ENCODE measurements at regions not wholly inside any gene's neighbourhood (a gene's known extent, or its start where the extent isn't known, plus 50 kb on each side); places are given as distances from the start of the nearest gene placed in this dataset.

DNA sequence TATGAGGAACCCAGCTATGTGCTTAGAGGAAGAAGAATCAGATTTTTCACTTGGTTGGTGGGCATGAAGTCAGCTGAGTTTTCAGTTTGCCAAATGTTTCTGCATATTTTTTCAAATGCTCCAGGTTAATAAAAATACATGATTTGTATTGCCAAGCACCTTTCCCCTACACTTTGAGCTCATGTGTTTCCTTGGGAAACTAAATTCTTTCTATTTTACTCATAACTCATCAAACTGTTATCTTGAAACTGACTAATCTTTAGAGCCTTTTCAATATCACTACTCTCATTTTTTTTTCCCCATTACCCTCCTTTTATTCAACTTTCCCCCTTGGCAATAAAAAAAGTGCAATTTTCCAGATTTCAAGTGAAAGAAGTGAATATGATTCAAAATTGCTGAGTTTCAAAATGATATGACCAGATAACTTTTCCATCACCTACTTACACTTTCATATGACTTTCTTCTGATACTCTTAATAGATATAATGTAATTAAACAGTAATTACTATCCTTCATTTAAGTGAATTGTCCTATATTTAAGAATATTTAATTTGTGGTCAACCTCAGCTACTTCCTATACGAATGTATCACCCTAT lies 91.9 kb upstream of the SOX6 start:
- Histone ChIP-seq H3K27me3 (ENCODE audit: insufficient read depth) (no peaks in the 10 kb centered on the region), H3K4me3 (ENCODE audit: low read depth in 2 of 2, low read length in 1 of 2) (no peak overlapping the region), H3K9ac (no peak overlapping the region), H3F3A (replicated peaks; ENCODE audit: insufficient read depth) (no peaks in the 10 kb centered on the region), H3K79me2 (ENCODE audit: insufficient read depth) (no peaks in the 10 kb centered on the region), H3K9me2 (no peaks in the 10 kb centered on the region), H3K4me1 (ENCODE audit: control insufficient read depth in 1 of 2, insufficient read depth in 2 of 2, low read depth in 1 of 2, low read length in 1 of 2) (no peaks in the 10 kb centered on the region), H3K36me3 (replicated peaks in 1 of 2; ENCODE audit: control insufficient read depth in 1 of 2, insufficient read depth in 2 of 2, low read length in 1 of 2) (no peaks in the 10 kb centered on the region), H4K20me1 (ENCODE audit: insufficient read depth) (no peaks in the 10 kb centered on the region), H3K9me3 (no peaks in the 10 kb centered on the region), H2AFZ (ENCODE audit: low read depth) (no peak overlapping the region), H3K4me2 (no peak overlapping the region), H3K27ac (ENCODE audit: low read depth in 2 of 2, low read length in 1 of 2) (no peak overlapping the region)
- no peak for DNase-seq
- 23% methylated on average over 1 of the region's 1 CpG for WGBS (ENCODE audit: low lambda C conversion rate)
- POLR2A ChIA-PET, result no interaction called here
- TF ChIP-seq USF1 (IDR thresholded peaks at IDR 0.05; ENCODE audit: borderline replicate concordance, low read depth), result no peak
- no peak for TF ChIP-seq POLR2AphosphoS5 (IDR thresholded peaks at IDR 0.05; ENCODE audit: low read depth, low read length)
- no peak for TF ChIP-seq YY1 (IDR thresholded peaks at IDR 0.05; ENCODE audit: low read depth)
- TF ChIP-seq GABPA (IDR thresholded peaks at IDR 0.05; ENCODE audit: low read depth), result no peak
- no peak for TF ChIP-seq MXI1 (IDR thresholded peaks at IDR 0.05; ENCODE audit: low read depth, low read length)
- no peak for TF ChIP-seq NFIC (IDR thresholded peaks at IDR 0.05; ENCODE audit: borderline replicate concordance)
- no peak for TF ChIP-seq ELF1 (IDR thresholded peaks at IDR 0.05)
- no peak for TF ChIP-seq REST (IDR thresholded peaks at IDR 0.05; ENCODE audit: low read depth, low read length)
- no peak for TF ChIP-seq RCOR1 (IDR thresholded peaks at IDR 0.05; ENCODE audit: low read length)
- no peak for TF ChIP-seq FOSL2 (IDR thresholded peaks at IDR 0.05; ENCODE audit: borderline replicate concordance, low read depth)
- TF ChIP-seq JUND (IDR thresholded peaks at IDR 0.05), result no peak
- TF ChIP-seq EZH2phosphoT487 (IDR thresholded peaks at IDR 0.05; ENCODE audit: borderline replicate concordance, low read depth), result no peak
- TF ChIP-seq SIN3A (IDR thresholded peaks at IDR 0.05; ENCODE audit: borderline replicate concordance, low read depth, low read length), result no peak
- TF ChIP-seq SMC3 (IDR thresholded peaks at IDR 0.05; ENCODE audit: low read depth, low read length), result no peak
- TF ChIP-seq, protein P1, sequence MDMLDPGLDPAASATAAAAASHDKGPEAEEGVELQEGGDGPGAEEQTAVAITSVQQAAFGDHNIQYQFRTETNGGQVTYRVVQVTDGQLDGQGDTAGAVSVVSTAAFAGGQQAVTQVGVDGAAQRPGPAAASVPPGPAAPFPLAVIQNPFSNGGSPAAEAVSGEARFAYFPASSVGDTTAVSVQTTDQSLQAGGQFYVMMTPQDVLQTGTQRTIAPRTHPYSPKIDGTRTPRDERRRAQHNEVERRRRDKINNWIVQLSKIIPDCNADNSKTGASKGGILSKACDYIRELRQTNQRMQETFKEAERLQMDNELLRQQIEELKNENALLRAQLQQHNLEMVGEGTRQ (IDR thresholded peaks at IDR 0.05; ENCODE audit: borderline replicate concordance, low read depth, low read length), result no peak
- no peak for TF ChIP-seq FOXJ3 (CRISPR knock-in tag; IDR thresholded peaks at IDR 0.05)
- TF ChIP-seq EP300 (IDR thresholded peaks at IDR 0.05; ENCODE audit: borderline replicate concordance in 1 of 2, low read depth in 1 of 2, low read length in 1 of 2), result no peak
- CTCF ChIA-PET, result no interaction called here

All from SK-N-SH (cell line).